ENCODE measurements at regions not wholly inside any gene's neighbourhood (a gene's known extent, or its start where the extent isn't known, plus 50 kb on each side); places are given as distances from the start of the nearest gene placed in this dataset.

- H3K4me3 ChIP-seq (replicated peaks in 1 of 3): no peak overlapping the region
- H3K9me3 ChIP-seq: no peaks in the 10 kb centered on the region
- H3K27me3 ChIP-seq: no peaks in the 10 kb centered on the region
- intact Hi-C loops (cut with DNase I): no loop called here
- H3K36me3 ChIP-seq: no peaks in the 10 kb centered on the region
- DNase-seq: no peak
- no peak overlapping the region for H3K27ac ChIP-seq
- H3K4me1 ChIP-seq: no peaks in the 10 kb centered on the region
- TF ChIP-seq POLR2A (IDR thresholded peaks at IDR 0.05): no peak
These were observed 135.4 kb upstream of the FRMPD4 start for GRCh38 chrX:12002876-12003275.

DNA sequence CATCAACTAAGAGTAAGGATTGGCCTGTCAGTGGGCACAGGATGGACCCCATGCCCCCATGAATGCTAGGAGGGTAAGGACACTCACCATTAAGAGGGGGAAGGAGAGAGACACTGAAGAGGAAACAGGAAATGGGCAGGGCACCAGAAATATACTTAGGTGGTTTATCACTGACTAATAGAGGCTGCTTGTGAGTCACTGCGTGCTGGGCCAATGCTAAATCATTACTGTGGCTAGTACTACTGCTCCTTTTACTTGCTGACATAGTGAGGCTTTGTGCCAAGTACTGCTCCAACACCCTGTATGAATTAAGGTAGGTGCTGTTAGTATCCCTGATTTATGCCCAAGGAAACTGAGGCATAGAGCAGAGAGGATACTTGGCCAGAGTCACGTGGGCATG lies 130.4 kb upstream of the FRMPD4 start:
- no peaks in the 10 kb centered on the region for H3K36me3 ChIP-seq
- no peak for DNase-seq
- no peaks in the 10 kb centered on the region for H3K27me3 ChIP-seq
- intact Hi-C loops (cut with DNase I): no loop called here
- no peaks in the 10 kb centered on the region for H3K4me1 ChIP-seq
- TF ChIP-seq, protein P1, sequence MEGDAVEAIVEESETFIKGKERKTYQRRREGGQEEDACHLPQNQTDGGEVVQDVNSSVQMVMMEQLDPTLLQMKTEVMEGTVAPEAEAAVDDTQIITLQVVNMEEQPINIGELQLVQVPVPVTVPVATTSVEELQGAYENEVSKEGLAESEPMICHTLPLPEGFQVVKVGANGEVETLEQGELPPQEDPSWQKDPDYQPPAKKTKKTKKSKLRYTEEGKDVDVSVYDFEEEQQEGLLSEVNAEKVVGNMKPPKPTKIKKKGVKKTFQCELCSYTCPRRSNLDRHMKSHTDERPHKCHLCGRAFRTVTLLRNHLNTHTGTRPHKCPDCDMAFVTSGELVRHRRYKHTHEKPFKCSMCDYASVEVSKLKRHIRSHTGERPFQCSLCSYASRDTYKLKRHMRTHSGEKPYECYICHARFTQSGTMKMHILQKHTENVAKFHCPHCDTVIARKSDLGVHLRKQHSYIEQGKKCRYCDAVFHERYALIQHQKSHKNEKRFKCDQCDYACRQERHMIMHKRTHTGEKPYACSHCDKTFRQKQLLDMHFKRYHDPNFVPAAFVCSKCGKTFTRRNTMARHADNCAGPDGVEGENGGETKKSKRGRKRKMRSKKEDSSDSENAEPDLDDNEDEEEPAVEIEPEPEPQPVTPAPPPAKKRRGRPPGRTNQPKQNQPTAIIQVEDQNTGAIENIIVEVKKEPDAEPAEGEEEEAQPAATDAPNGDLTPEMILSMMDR (IDR thresholded peaks at IDR 0.05): no peak
- TF ChIP-seq POLR2A (IDR thresholded peaks at IDR 0.05): no peak
- no peak overlapping the region for H3K27ac ChIP-seq
- H3K9me3 ChIP-seq: no peaks in the 10 kb centered on the region
- 80 to 100% methylated on average over 2 of the region's 2 CpGs for WGBS, 2 donors
- no peak overlapping the region for H3K4me3 ChIP-seq (replicated peaks in 1 of 3)

GRCh38 chrX:12010436-12010835 lies 127.8 kb upstream of the FRMPD4 start:
- no peak for DNase-seq
- no peak for TF ChIP-seq POLR2A (IDR thresholded peaks at IDR 0.05)
- TF ChIP-seq, protein P1 (IDR thresholded peaks at IDR 0.05): no peak
- Histone ChIP-seq H3K27ac (no peak overlapping the region), H3K27me3 (no peaks in the 10 kb centered on the region), H3K36me3 (no peaks in the 10 kb centered on the region), H3K9me3 (no peaks in the 10 kb centered on the region), H3K4me1 (no peaks in the 10 kb centered on the region), H3K4me3 (replicated peaks in 1 of 3) (no peak overlapping the region)
- intact Hi-C loops (cut with DNase I): no loop called here
- 69 to 86% methylated on average over 1 of the region's 1 CpG for WGBS, 2 donors

DNA sequence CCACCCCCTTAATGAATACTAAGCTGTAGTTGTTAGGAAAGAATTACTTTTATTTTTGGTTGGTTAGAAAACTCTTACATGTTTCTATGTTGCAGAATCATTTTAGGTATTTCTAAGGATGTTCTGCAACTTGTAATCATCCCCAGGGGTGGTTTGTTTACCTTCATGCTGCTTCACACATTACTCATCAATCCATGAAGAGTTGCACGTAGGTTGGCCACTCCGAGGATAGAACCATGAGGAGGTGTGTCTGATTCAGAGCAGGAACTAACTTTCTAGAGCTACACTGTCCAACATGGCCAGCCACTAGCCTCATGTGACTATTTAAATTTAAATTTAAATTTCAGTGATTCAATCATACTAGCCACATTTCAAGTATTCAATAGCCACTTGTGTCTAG lies 127.2 kb upstream of the FRMPD4 start:
- Histone ChIP-seq H3K27me3 (no peaks in the 10 kb centered on the region), H3K36me3 (no peaks in the 10 kb centered on the region), H3K9me3 (no peaks in the 10 kb centered on the region), H3K27ac (no peak overlapping the region), H3K4me1 (no peaks in the 10 kb centered on the region), H3K4me3 (replicated peaks in 1 of 3) (no peak overlapping the region)
- intact Hi-C loops (cut with DNase I): no loop called here
- DNase-seq: no peak
- TF ChIP-seq, protein P1 (IDR thresholded peaks at IDR 0.05): no peak
- no peak for TF ChIP-seq POLR2A (IDR thresholded peaks at IDR 0.05)
- WGBS, 2 donors: 76 to 92% methylated on average over 2 of the region's 2 CpGs

DNA sequence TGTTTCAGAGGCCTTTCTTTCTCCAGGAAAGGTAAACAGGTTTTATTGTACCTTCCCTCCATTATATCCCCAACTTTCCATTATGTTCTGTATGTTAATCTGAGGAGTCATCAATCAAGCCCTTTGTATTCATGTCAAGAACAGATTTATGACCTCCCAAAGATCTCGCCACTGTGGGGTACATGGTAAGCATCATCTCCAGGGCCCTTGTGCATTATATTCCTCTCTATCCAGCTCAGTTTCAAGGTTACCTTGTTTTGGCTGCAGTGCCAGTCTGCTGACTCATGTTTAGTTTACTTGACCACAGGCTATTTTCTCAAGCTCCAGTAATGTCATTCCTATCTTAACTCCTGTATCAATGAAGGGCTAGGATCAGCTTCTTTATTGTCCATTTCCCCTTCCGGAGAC lies 125.1 kb upstream of the FRMPD4 start:
- intact Hi-C loops (cut with DNase I): no loop called here
- no peak for TF ChIP-seq POLR2A (IDR thresholded peaks at IDR 0.05)
- TF ChIP-seq, protein P1 (IDR thresholded peaks at IDR 0.05): no peak
- 85 to 90% methylated on average over 2 of the region's 2 CpGs for WGBS, 2 donors
- H3K36me3 ChIP-seq: no peaks in the 10 kb centered on the region
- no peaks in the 10 kb centered on the region for H3K4me1 ChIP-seq
- no peaks in the 10 kb centered on the region for H3K9me3 ChIP-seq
- DNase-seq: no peak
- H3K27me3 ChIP-seq: no peaks in the 10 kb centered on the region
- no peak overlapping the region for H3K27ac ChIP-seq
- H3K4me3 ChIP-seq (replicated peaks in 1 of 3): no peak overlapping the region

DNA sequence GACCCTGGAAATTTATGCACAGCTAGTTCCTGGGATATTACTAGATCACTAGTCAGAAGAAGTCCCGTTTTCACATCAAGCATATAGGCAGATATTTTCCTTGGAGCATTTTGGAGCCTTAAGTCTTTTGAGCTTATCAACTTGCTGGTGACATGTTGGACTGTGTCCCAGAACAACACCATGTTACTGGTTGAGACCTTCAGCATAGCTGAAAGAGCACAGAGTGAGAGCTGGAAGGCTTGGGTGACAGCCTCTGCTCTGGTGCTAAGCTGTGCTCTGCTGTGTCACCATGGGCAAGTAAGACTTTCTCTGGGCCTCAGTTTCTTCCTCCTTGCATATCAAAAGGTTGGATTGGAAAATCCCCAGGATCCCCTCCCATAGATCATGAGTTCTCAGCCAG lies 116.6 kb upstream of the FRMPD4 start:
- H3K27me3 ChIP-seq: no peaks in the 10 kb centered on the region
- no peak overlapping the region for H3K27ac ChIP-seq
- TF ChIP-seq POLR2A (IDR thresholded peaks at IDR 0.05): no peak
- TF ChIP-seq, protein P1 (IDR thresholded peaks at IDR 0.05): no peak
- no peak overlapping the region for H3K4me3 ChIP-seq (replicated peaks in 1 of 3)
- DNase-seq: no peak
- intact Hi-C loops (cut with DNase I): no loop called here
- no peaks in the 10 kb centered on the region for H3K9me3 ChIP-seq
- H3K36me3 ChIP-seq: no peaks in the 10 kb centered on the region
- no peaks in the 10 kb centered on the region for H3K4me1 ChIP-seq
- 73 to 79% methylated on average over 1 of the region's 1 CpG for WGBS, 2 donors

Data from thyroid gland (tissue), 4 donors.